Psoas muscle (tissue), 7 donors: ENCODE measurements at regions not wholly inside any gene's neighbourhood (a gene's known extent, or its start where the extent isn't known, plus 50 kb on each side); places are given as distances from the start of the nearest gene placed in this dataset.

Source experiments
- ATAC-seq, 4 donors: fragments of 200-7000 bp; cut with Tn5 transposase; one replicate each; pipeline ENCODE4 v1.9.1; 2020; ENCODE audit warnings: moderate library complexity in 3 of 4, mild to moderate bottlenecking in 2 of 4
- DNase-seq, 2 donors: peaks; one replicate each; pipeline ENCODE4 v3.0.0-alpha.2; 2020
- H3K27ac ChIP-seq: fragments of 200-600 bp; one replicate; pipeline ENCODE4 v1.8.0; 2022
- H3K27me3 ChIP-seq, 3 donors: fragments of 200-600 bp in 1 of 3; one replicate each; pipeline versions ENCODE4 v1.6.1 to v1.8.0; 2013 to 2022; ENCODE audit warnings: low read length in 2 of 3, mild to moderate bottlenecking in 2 of 3, moderate library complexity in 1 of 3; ENCODE audit not compliant: insufficient read depth in 3 of 3
- H3K36me3 ChIP-seq, 2 donors: fragments of 200-600 bp in 1 of 2; one replicate each; pipeline versions ENCODE4 v1.6.1 to v1.8.0; 2013 to 2022; ENCODE audit warnings: low read depth in 1 of 2, mild to moderate bottlenecking in 1 of 2, moderate library complexity in 1 of 2; ENCODE audit not compliant: insufficient read depth in 1 of 2
- H3K4me1 ChIP-seq: fragments of 200-600 bp; one replicate; pipeline ENCODE4 v1.8.0; 2022
- H3K4me3 ChIP-seq: fragments of 200-600 bp; one replicate; pipeline ENCODE4 v1.8.0; 2022; ENCODE audit warnings: mild to moderate bottlenecking
- H3K9me3 ChIP-seq: fragments of 200-600 bp; one replicate; pipeline ENCODE4 v1.8.0; 2022
- WGBS, 3 donors: extraction: QIAGEN DNeasy Blood & Tissue Kit; methylation state at CpG; one replicate each; pipeline versions ENCODE4 v1.1.6 to v1.1.7; 2013; 5-methylcytosine and 5-hydroxymethylcytosine counted together
- intact Hi-C, 2 donors: fragments of 100-400 bp; cut with DNase I; formaldehyde crosslinking; loops; one replicate each; pipeline versions ENCODE4 v1.11.0 to v1.14.2; 2022
- TF ChIP-seq, protein P1 (sequence below): fragments of 200-600 bp; IDR thresholded peaks from one replicate; pipeline ENCODE4 v1.8.0; 2022; ENCODE audit warnings: antibody characterized with exemption
- donor health status: healthy with polysubstance abuse.
- donor health status: DM: no; HTN: no; CAD: no; lungs with moderate emphysema.
- donor health status: Bipolar disorder and iron deficiency.
- donor health status: healthy.
- donor health status: DM: yes; HTN: yes; CAD: no.
- donor health status: DM: no; HTN: no; CAD: no.
- donor health status: DM: yes; HTN: yes; CAD: no.

DNA sequence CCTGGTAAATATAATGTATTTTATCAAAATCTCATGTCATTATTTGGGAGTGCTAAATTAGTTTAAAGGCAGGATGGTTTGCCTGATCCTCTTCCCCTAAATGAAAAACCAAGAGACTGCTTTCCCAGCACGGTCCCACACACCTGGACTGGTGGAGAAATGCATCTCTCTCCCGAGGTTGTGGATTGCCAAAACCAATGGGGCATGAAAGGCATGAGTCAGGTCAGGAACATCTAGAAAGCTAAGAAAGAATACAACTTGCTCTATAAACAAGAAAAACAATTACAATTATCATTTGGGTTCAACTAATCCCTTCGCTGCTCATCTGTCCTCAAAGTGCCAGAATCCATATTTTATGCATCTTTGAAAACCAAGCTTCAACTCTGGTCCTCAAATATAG lies 308.3 kb upstream of the IRAK1BP1 start:
- H3K27ac ChIP-seq: no peak overlapping the region
- H3K4me3 ChIP-seq: no peak overlapping the region
- H3K9me3 ChIP-seq: no peaks in the 10 kb centered on the region
- TF ChIP-seq, protein P1, sequence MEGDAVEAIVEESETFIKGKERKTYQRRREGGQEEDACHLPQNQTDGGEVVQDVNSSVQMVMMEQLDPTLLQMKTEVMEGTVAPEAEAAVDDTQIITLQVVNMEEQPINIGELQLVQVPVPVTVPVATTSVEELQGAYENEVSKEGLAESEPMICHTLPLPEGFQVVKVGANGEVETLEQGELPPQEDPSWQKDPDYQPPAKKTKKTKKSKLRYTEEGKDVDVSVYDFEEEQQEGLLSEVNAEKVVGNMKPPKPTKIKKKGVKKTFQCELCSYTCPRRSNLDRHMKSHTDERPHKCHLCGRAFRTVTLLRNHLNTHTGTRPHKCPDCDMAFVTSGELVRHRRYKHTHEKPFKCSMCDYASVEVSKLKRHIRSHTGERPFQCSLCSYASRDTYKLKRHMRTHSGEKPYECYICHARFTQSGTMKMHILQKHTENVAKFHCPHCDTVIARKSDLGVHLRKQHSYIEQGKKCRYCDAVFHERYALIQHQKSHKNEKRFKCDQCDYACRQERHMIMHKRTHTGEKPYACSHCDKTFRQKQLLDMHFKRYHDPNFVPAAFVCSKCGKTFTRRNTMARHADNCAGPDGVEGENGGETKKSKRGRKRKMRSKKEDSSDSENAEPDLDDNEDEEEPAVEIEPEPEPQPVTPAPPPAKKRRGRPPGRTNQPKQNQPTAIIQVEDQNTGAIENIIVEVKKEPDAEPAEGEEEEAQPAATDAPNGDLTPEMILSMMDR: no peak
- ATAC-seq (no peak), DNase-seq (no peak)
- no peaks in the 10 kb centered on the region for H3K36me3 ChIP-seq
- WGBS, 3 donors: 59 to 72% (median 61%) methylated on average over 3 of the region's 3 CpGs
- no peaks in the 10 kb centered on the region for H3K4me1 ChIP-seq
- no peaks in the 10 kb centered on the region for H3K27me3 ChIP-seq
- intact Hi-C loops: no loop called here

DNA sequence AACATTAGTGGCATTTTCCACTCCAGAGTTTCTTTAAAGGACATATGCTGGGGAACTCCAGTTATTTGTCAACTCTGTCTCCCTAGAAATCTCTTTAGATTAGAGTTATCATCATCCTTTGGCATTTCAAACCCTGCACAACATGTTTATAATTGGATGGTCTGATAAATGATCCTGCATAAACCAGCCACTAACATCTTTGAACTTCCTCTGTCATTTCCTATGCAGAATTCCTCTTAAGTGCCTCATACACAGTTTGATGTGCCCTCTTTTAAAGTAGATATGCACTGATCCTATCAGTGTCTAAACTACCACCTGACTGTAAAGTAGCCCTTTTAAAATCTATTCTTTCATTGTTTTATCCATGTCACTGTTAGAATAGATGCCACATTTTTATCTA lies 306.3 kb upstream of the IRAK1BP1 start:
- Histone ChIP-seq H3K27me3 (no peaks in the 10 kb centered on the region), H3K4me1 (no peaks in the 10 kb centered on the region), H3K9me3 (no peaks in the 10 kb centered on the region), H3K4me3 (no peak overlapping the region), H3K36me3 (no peaks in the 10 kb centered on the region), H3K27ac (no peak overlapping the region)
- ATAC-seq: no peak
- intact Hi-C loops: no loop called here
- TF ChIP-seq, protein P1: no peak
- DNase-seq: no peak

DNA sequence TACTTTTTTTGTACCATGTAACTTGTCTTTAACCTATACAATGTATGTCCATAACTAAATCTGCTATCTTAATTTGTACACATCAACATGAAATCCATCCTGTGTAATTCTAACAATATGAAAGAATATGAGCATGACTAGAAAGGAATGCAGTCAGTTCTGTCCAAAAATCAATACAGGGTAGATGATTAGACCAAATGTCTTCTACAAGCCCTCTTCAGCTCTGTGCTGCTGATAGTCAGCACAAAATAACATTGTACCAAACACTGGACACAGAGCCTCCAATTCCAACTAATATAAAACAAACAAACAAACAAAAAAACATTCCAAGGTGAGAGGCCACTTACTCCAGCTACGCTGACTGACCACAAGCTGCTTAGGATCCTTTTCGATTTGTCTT lies 301.4 kb upstream of the IRAK1BP1 start:
- Histone ChIP-seq H3K27ac (no peak overlapping the region), H3K27me3 (no peaks in the 10 kb centered on the region), H3K4me1 (no peaks in the 10 kb centered on the region), H3K36me3 (no peaks in the 10 kb centered on the region), H3K4me3 (no peak overlapping the region), H3K9me3 (peaks cover 6% of the 10 kb centered on the region)
- DNase-seq (no peak), ATAC-seq (no peak)
- TF ChIP-seq, protein P1: no peak
- intact Hi-C loops: no loop called here
- WGBS, 3 donors: 78 to 83% (median 79%) methylated on average over 2 of the region's 2 CpGs

GRCh38 chr6:78570044-78570443 lies 297.3 kb upstream of the IRAK1BP1 start:
- H3K27ac ChIP-seq: no peak overlapping the region
- TF ChIP-seq, protein P1: no peak
- no peak for ATAC-seq
- no peaks in the 10 kb centered on the region for H3K4me1 ChIP-seq
- intact Hi-C loops: no loop called here
- no peaks in the 10 kb centered on the region for H3K36me3 ChIP-seq
- H3K9me3 ChIP-seq: peaks cover 11% of the 10 kb centered on the region
- WGBS, 3 donors: 63 to 75% (median 67%) methylated on average over 1 of the region's 1 CpG
- DNase-seq: no peak
- H3K4me3 ChIP-seq: no peak overlapping the region
- no peaks in the 10 kb centered on the region for H3K27me3 ChIP-seq

DNA sequence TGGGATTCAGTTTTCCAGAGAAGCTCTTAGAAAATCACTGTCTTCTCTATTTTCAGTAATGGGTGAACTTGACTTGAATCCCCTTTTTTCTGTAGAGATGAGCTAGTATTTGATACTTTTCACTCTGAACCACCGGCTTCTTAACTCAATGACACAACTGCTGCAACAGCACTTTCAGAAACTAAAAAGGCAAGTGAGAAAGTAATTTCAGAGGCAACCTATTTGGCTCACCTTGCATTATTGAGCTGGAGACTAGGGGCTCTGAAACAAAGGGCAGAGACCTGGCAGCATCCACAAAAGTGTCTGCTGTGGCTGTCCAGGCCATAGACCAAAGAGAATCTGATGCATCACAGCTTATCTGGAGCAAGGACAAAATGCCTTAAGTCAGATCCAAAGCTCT lies 289.8 kb upstream of the IRAK1BP1 start:
- Histone ChIP-seq H3K4me1 (no peaks in the 10 kb centered on the region), H3K27me3 (no peaks in the 10 kb centered on the region), H3K36me3 (no peaks in the 10 kb centered on the region), H3K4me3 (no peak overlapping the region), H3K9me3 (no peaks in the 10 kb centered on the region), H3K27ac (no peak overlapping the region)
- TF ChIP-seq, protein P1: no peak
- WGBS, 3 donors: 81 to 97% (median 88%) methylated on average over 1 of the region's 1 CpG
- intact Hi-C loops: no loop called here
- ATAC-seq: no peak
- no peak for DNase-seq
